ENCODE measurements at regions not wholly inside any gene's neighbourhood (a gene's known extent, or its start where the extent isn't known, plus 50 kb on each side); places are given as distances from the start of the nearest gene placed in this dataset.

- ATAC-seq (no peak), DNase-seq (no peak)
- Histone ChIP-seq H3K4me1 (no peaks in the 10 kb centered on the region), H3K4me3 (no peak overlapping the region), H3K36me3 (no peaks in the 10 kb centered on the region), H3K9me3 (peaks cover 0 to 5% (median 0%) of the 10 kb centered on the region in 12 donors), H3K27ac (no peak overlapping the region), H3K27me3 (peaks cover 0 to 3% (median 0%) of the 10 kb centered on the region in 9 donors)
- intact Hi-C loops (cut with DNase I) = no loop called here
- TF ChIP-seq, protein P1, sequence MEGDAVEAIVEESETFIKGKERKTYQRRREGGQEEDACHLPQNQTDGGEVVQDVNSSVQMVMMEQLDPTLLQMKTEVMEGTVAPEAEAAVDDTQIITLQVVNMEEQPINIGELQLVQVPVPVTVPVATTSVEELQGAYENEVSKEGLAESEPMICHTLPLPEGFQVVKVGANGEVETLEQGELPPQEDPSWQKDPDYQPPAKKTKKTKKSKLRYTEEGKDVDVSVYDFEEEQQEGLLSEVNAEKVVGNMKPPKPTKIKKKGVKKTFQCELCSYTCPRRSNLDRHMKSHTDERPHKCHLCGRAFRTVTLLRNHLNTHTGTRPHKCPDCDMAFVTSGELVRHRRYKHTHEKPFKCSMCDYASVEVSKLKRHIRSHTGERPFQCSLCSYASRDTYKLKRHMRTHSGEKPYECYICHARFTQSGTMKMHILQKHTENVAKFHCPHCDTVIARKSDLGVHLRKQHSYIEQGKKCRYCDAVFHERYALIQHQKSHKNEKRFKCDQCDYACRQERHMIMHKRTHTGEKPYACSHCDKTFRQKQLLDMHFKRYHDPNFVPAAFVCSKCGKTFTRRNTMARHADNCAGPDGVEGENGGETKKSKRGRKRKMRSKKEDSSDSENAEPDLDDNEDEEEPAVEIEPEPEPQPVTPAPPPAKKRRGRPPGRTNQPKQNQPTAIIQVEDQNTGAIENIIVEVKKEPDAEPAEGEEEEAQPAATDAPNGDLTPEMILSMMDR (IDR thresholded peaks at IDR 0.05) = no peak
- TF ChIP-seq POLR2A (IDR thresholded peaks at IDR 0.05) = no peak
- WGBS, 4 donors = 78 to 89% (median 84%) methylated on average over 4 of the region's 4 CpGs
These were observed 328.7 kb downstream of the MED10 start for GRCh38 chr5:6049662-6050061.

DNA sequence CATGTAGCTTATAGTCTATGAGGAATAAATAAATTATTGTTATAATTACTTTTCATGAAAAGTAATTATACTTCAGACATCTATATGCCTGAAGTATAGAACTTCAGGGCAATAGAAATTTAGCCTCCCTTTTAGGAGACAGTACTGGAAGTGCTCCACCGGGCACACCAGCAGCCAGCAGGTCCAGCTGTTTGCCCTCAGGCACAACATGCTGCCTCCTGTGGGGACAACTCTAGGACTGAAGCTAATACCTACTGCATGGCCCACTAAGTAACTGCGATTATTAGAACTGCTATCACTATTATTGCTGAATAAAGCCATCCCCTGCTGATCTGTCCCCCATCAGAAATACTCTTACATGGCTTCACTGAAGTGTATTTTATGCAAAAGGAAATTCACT is 329.6 kb downstream of the MED10 start:
- 62 to 84% (median 79%) methylated on average over 2 of the region's 2 CpGs for WGBS, 4 donors
- Histone ChIP-seq H3K36me3 (no peaks in the 10 kb centered on the region), H3K4me3 (no peak overlapping the region), H3K27me3 (peaks cover 0 to 5% (median 0%) of the 10 kb centered on the region in 9 donors), H3K9me3 (peaks cover 0 to 5% (median 0%) of the 10 kb centered on the region in 12 donors), H3K4me1 (no peaks in the 10 kb centered on the region), H3K27ac (no peak overlapping the region)
- TF ChIP-seq, protein P1 (IDR thresholded peaks at IDR 0.05) = no peak
- TF ChIP-seq POLR2A (IDR thresholded peaks at IDR 0.05) = no peak
- ATAC-seq = no peak
- no peak for DNase-seq
- intact Hi-C loops (cut with DNase I) = no loop called here

- H3K4me3 ChIP-seq = no peak overlapping the region
- ATAC-seq (no peak), DNase-seq (no peak)
- no peak for TF ChIP-seq POLR2A (IDR thresholded peaks at IDR 0.05)
- TF ChIP-seq, protein P1 (IDR thresholded peaks at IDR 0.05) = no peak
- H3K9me3 ChIP-seq = peaks cover 0 to 5% (median 0%) of the 10 kb centered on the region in 12 donors
- no peaks in the 10 kb centered on the region for H3K36me3 ChIP-seq
- 70 to 76% (median 72%) methylated on average over 16 of the region's 16 CpGs for WGBS, 4 donors
- intact Hi-C loops (cut with DNase I) = no loop called here
- H3K4me1 ChIP-seq = no peaks in the 10 kb centered on the region
- peaks cover 0 to 7% (median 0%) of the 10 kb centered on the region in 9 donors for H3K27me3 ChIP-seq
- H3K27ac ChIP-seq = no peak overlapping the region
These were observed 331.9 kb downstream of the MED10 start for GRCh38 chr5:6046296-6046967.

- peaks cover 0 to 11% (median 0%) of the 10 kb centered on the region in 9 donors for H3K27me3 ChIP-seq
- no peaks in the 10 kb centered on the region for H3K4me1 ChIP-seq
- no peaks in the 10 kb centered on the region for H3K36me3 ChIP-seq
- 63 to 80% (median 75%) methylated on average over 11 to 13 of the region's 13 CpGs for WGBS, 4 donors
- DNase-seq = no peak
- no peaks in the 10 kb centered on the region for H3K9me3 ChIP-seq
- no peak overlapping the region for H3K4me3 ChIP-seq
- TF ChIP-seq, protein P1 (IDR thresholded peaks at IDR 0.05) = no peak
- no peak for TF ChIP-seq POLR2A (IDR thresholded peaks at IDR 0.05)
- no peak overlapping the region for H3K27ac ChIP-seq
- ATAC-seq = no peak
- intact Hi-C loops (cut with DNase I) = no loop called here
These were observed 334.6 kb downstream of the MED10 start for GRCh38 chr5:6043491-6044310.

Data from heart left ventricle (tissue), 16 donors.